NT2/D1 (cell line): ENCODE measurements at regions not wholly inside any gene's neighbourhood (a gene's known extent, or its start where the extent isn't known, plus 50 kb on each side); places are given as distances from the start of the nearest gene placed in this dataset.

Source experiments
- SUZ12 ChIP-seq: IDR thresholded peaks from 2 replicates; pipeline ENCODE4 v1.6.1; 2011; ENCODE audit not compliant: insufficient read length, insufficient read depth; ENCODE audit errors: extremely low read depth
- YY1 ChIP-seq: IDR thresholded peaks from 2 replicates; pipeline ENCODE4 v1.6.1; 2011; ENCODE audit not compliant: insufficient read length, insufficient read depth

- TF ChIP-seq YY1 (no peak), SUZ12 (no peak)
Observed at GRCh38 chr2:240206630-240207029, 66.2 kb upstream of the OTOS start.
